ENCODE measurements at regions not wholly inside any gene's neighbourhood (a gene's known extent, or its start where the extent isn't known, plus 50 kb on each side); places are given as distances from the start of the nearest gene placed in this dataset.

DNA sequence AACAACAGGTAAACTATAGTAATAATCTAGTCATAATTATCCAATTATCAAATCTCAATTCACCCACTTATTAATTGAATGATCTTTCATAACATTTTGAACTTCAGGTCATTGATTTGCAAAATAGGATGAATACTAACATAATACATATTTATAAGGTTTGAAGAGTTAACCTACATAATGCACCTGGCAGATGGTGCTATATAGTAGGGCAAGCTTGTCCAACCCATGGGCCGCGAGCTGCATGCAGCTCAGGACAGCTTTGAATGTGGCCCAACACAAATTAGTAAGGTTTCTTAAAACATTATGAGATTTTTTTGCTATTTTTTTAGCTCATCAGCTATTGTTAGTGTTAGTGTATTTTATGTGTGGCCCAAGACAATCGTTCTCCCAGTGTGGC lies 815.8 kb upstream of the ID2 start:
- no peak for TF ChIP-seq ZNF707 (tag by site-specific recombination; IDR thresholded peaks at IDR 0.05)
- TF ChIP-seq CTCF (tag by site-specific recombination; IDR thresholded peaks at IDR 0.05), result no peak
- no peak for TF ChIP-seq ZNF174 (tag by site-specific recombination; IDR thresholded peaks at IDR 0.05)
- TF ChIP-seq ZNF530 (tag by site-specific recombination; IDR thresholded peaks at IDR 0.05; ENCODE audit: low read depth), result no peak
- no peak for TF ChIP-seq ZBTB1 (tag by site-specific recombination; IDR thresholded peaks at IDR 0.05)
- TF ChIP-seq ZNF549 (tag by site-specific recombination; IDR thresholded peaks at IDR 0.05), result no peak
- TF ChIP-seq ZNF274 (IDR thresholded peaks at IDR 0.05; ENCODE audit: low read length), result no peak
- no peak for TF ChIP-seq ZNF274 (tag by site-specific recombination; IDR thresholded peaks at IDR 0.05; ENCODE audit: borderline replicate concordance)
